ENCODE measurements at regions not wholly inside any gene's neighbourhood (a gene's known extent, or its start where the extent isn't known, plus 50 kb on each side); places are given as distances from the start of the nearest gene placed in this dataset.

DNA sequence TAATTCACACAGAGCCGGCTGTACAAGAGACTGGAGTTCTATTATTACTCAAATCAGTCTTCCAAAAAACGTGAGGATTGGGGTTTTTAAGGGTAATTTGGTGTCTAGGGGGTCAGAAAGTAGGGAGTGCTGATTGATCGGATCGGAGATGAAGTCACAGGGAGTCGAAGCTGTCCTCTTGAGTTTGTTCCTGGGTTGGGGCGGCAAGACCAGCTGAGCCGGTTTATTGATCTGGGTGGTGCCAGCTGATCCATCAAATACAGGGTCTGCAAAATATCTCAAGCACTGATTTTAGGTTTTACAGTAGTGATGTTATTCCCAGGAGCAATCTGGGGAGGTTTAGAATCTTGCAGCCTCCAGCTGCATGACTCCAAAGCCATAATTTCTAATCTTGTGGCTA, 262.7 kb downstream of the KCNRG start:
- TF ChIP-seq CTCF (IDR thresholded peaks at IDR 0.05) (no peak), POLR2A (IDR thresholded peaks at IDR 0.05) (no peak), EP300 (IDR thresholded peaks at IDR 0.05; ENCODE audit: low read depth) (no peak), POLR2AphosphoS5 (IDR thresholded peaks at IDR 0.05) (no peak)

Data from transverse colon (tissue), 4 donors.